H9 (cell line): ENCODE measurements at regions not wholly inside any gene's neighbourhood (a gene's known extent, or its start where the extent isn't known, plus 50 kb on each side); places are given as distances from the start of the nearest gene placed in this dataset.

Experiments used
- DNase-seq: peaks from one replicate; pipeline ENCODE4 v3.0.0-alpha.2; 2017
- H2AFZ ChIP-seq: one replicate; pipeline ENCODE4 v1.6.1; 2013; ENCODE audit warnings: mild to moderate bottlenecking, low read length, control low read depth, moderate library complexity
- H2AK5ac ChIP-seq: 2 replicates; pipeline ENCODE4 v1.6.1; 2013; ENCODE audit warnings: low read length, control low read depth, mixed read lengths; ENCODE audit not compliant: insufficient read length
- H2BK120ac ChIP-seq: one replicate; pipeline ENCODE4 v1.6.1; 2013; ENCODE audit warnings: low read depth, mild to moderate bottlenecking, low read length, control low read depth, inconsistent platforms; ENCODE audit not compliant: poor library complexity, severe bottlenecking
- H2BK12ac ChIP-seq: 2 replicates; pipeline ENCODE4 v1.6.1; 2013; ENCODE audit warnings: low read length, control low read depth, mixed read lengths, low read depth; ENCODE audit not compliant: insufficient read length
- H2BK15ac ChIP-seq: 2 replicates; pipeline ENCODE4 v1.6.1; 2013; ENCODE audit warnings: low read depth, low read length, control low read depth
- H2BK20ac ChIP-seq: one replicate; pipeline ENCODE4 v1.6.1; 2013; ENCODE audit warnings: low read depth, mild to moderate bottlenecking, low read length, control low read depth, inconsistent platforms; ENCODE audit not compliant: poor library complexity, severe bottlenecking
- H2BK5ac ChIP-seq: 2 replicates; pipeline ENCODE4 v1.6.1; 2013; ENCODE audit warnings: low read length, control low read depth, mixed read lengths; ENCODE audit not compliant: insufficient read length
- H3K14ac ChIP-seq: 2 replicates; pipeline ENCODE4 v1.6.1; 2013; ENCODE audit warnings: low read length, control low read depth; ENCODE audit not compliant: insufficient read depth
- H3K18ac ChIP-seq: 2 replicates; pipeline ENCODE4 v1.6.1; 2013; ENCODE audit warnings: low read depth, mild to moderate bottlenecking, mixed read lengths, low read length, control low read depth; ENCODE audit not compliant: insufficient read length
- H3K23ac ChIP-seq: 2 replicates; pipeline ENCODE4 v1.6.1; 2013; ENCODE audit warnings: low read length, control low read depth, mixed read lengths, low read depth; ENCODE audit not compliant: insufficient read length
- H3K23me2 ChIP-seq: 2 replicates; pipeline ENCODE4 v1.6.1; 2013; ENCODE audit warnings: low read depth, mild to moderate bottlenecking, mixed read lengths, low read length, control low read depth; ENCODE audit not compliant: insufficient read length, poor library complexity, severe bottlenecking
- H3K27ac ChIP-seq: 2 replicates; pipeline ENCODE4 v1.5.1; 2013; ENCODE audit warnings: low read length, control low read depth, mixed read lengths, low read depth; ENCODE audit not compliant: insufficient read length
- H3K27me3 ChIP-seq: 2 replicates; pipeline ENCODE4 v1.6.1; 2013; ENCODE audit warnings: low read length, control low read depth, inconsistent platforms; ENCODE audit not compliant: insufficient read depth
- H3K4ac ChIP-seq: 2 replicates; pipeline ENCODE4 v1.6.1; 2013; ENCODE audit warnings: low read depth, mild to moderate bottlenecking, control low read depth, inconsistent platforms, low read length, moderate library complexity
- H3K4me1 ChIP-seq: 2 replicates; pipeline ENCODE4 v1.6.1; 2013; ENCODE audit warnings: low read length, control low read depth, inconsistent platforms; ENCODE audit not compliant: insufficient read depth
- H3K4me2 ChIP-seq: 2 replicates; pipeline ENCODE4 v1.6.1; 2013; ENCODE audit warnings: low read length, control low read depth, mixed read lengths; ENCODE audit not compliant: insufficient read length, insufficient read depth
- H3K56ac ChIP-seq: 2 replicates; pipeline ENCODE4 v1.6.1; 2013; ENCODE audit warnings: low read depth, mild to moderate bottlenecking, mixed read lengths, low read length, control low read depth; ENCODE audit not compliant: insufficient read length
- H3K79me1 ChIP-seq: 2 replicates; pipeline ENCODE4 v1.6.1; 2013; ENCODE audit warnings: low read depth, mild to moderate bottlenecking, moderate library complexity, low read length, control low read depth, inconsistent platforms; ENCODE audit not compliant: insufficient read depth, poor library complexity, severe bottlenecking
- H3K79me2 ChIP-seq: 2 replicates; pipeline ENCODE4 v1.6.1; 2013; ENCODE audit warnings: low read length, control low read depth, inconsistent platforms; ENCODE audit not compliant: insufficient read depth
- H3K9ac ChIP-seq: 2 replicates; pipeline ENCODE4 v1.6.1; 2013; ENCODE audit warnings: low read length, control low read depth, mixed read lengths; ENCODE audit not compliant: insufficient read length; ENCODE audit errors: extremely low read depth
- H3K9me3 ChIP-seq: one replicate; pipeline ENCODE4 v1.6.1; 2013; ENCODE audit warnings: low read depth, low read length, inconsistent platforms; ENCODE audit not compliant: control insufficient read depth
- H3T11ph ChIP-seq: one replicate; pipeline ENCODE4 v1.6.1; 2013; ENCODE audit warnings: mild to moderate bottlenecking, low read length, control low read depth, inconsistent platforms
- H4K20me1 ChIP-seq: one replicate; pipeline ENCODE4 v1.6.1; 2013; ENCODE audit not compliant: control insufficient read depth, insufficient read length, insufficient read depth
- H4K5ac ChIP-seq: 2 replicates; pipeline ENCODE4 v1.6.1; 2013; ENCODE audit warnings: low read depth, mild to moderate bottlenecking, mixed read lengths, low read length, control low read depth; ENCODE audit not compliant: insufficient read length
- H4K8ac ChIP-seq: replicated peaks from 2 replicates; pipeline ENCODE4 v1.6.1; 2013; ENCODE audit warnings: low read length, control low read depth, mixed read lengths, low read depth; ENCODE audit not compliant: insufficient read length
- H4K91ac ChIP-seq: 2 replicates; pipeline ENCODE4 v1.6.1; 2013; ENCODE audit warnings: low read depth, mild to moderate bottlenecking, moderate library complexity, mixed read lengths, low read length, control low read depth; ENCODE audit not compliant: insufficient read length
- H3K27ac Mint-ChIP-seq, 3 experiments: 2 replicates in 2 of 3; 3 replicates in 1 of 3; pipeline ENCODE4 v1.8.0; 2020 to 2021; ENCODE audit warnings: mixed read lengths in 3 of 3, mild to moderate bottlenecking in 1 of 3, moderate library complexity in 1 of 3
- H3K27me3 Mint-ChIP-seq: 2 replicates; pipeline ENCODE4 v1.8.0; 2021; ENCODE audit warnings: low read depth, mild to moderate bottlenecking, moderate library complexity, mixed read lengths
- H3K36me3 Mint-ChIP-seq, 3 experiments: 2 replicates in 2 of 3; 3 replicates in 1 of 3; pipeline ENCODE4 v1.8.0; 2020 to 2021; ENCODE audit warnings: low read depth in 3 of 3, mixed read lengths in 3 of 3; ENCODE audit not compliant: insufficient read depth in 1 of 3
- H3K4me1 Mint-ChIP-seq, 2 experiments: 2 replicates each; pipeline ENCODE4 v1.8.0; 2020; ENCODE audit warnings: mixed read lengths in 2 of 2
- H3K4me3 Mint-ChIP-seq, 2 experiments: 2 replicates in 1 of 2; 3 replicates in 1 of 2; pipeline ENCODE4 v1.8.0; 2020 to 2021; ENCODE audit warnings: mild to moderate bottlenecking in 2 of 2, mixed read lengths in 2 of 2, moderate library complexity in 1 of 2
- H3K9me3 Mint-ChIP-seq, 2 experiments: 2 replicates in 1 of 2; 3 replicates in 1 of 2; pipeline ENCODE4 v1.8.0; 2020; ENCODE audit warnings: mild to moderate bottlenecking in 2 of 2, mixed read lengths in 2 of 2, moderate library complexity in 1 of 2
- CTCF ChIP-seq: fragments of 200-600 bp; sonication (generic); conservative IDR thresholded peaks from 3 replicates; pipeline ENCODE4 v1.8.0; 2021; ENCODE audit warnings: antibody characterized with exemption, mild to moderate bottlenecking
- WGBS: extraction: QIAGEN DNeasy Blood & Tissue Kit; methylation state at CpG from one replicate; pipeline ENCODE4 v1.1.7; 2013; ENCODE audit warnings: missing lambda C conversion rate, low lambda C conversion rate, mixed read lengths; ENCODE audit not compliant: insufficient read length; ENCODE audit errors: extremely low coverage; 5-methylcytosine and 5-hydroxymethylcytosine counted together

DNA sequence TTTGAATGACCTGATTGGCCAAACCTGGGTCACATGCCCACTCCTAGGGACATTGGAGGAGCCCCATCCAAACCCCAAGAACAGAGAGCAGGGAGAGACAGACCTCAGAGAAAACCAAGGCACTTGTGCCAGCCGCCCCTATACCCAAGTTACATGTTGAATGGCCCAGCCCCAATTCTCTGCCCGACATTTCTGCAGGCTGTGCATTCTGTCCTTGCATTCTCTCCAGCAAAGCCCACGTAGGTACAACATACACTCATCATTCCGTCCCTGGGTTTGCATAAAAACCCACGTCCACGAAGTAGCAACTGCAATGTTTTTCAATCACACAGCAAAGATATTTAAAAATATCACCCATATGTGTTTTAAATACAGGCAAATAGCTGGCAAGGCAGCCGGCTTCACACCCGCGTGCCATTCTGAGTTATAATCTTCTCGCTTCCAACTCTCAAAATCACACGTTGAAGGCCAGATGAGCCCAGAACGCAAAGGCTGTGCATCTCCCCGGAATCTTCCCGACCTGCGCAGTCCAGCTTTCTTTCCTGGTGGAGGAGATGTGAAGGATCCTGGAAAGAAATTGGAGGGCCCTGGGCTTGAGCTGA is 91.7 kb upstream of the MYL2 start:
- peaks cover 5 to 6% of the 10 kb centered on the region in 2 experiments; a peak in 4 of 5 replicates for H3K9me3 Mint-ChIP-seq
- no peak overlapping the region for H2BK5ac ChIP-seq
- no peaks in the 10 kb centered on the region for H3K27me3 ChIP-seq
- no peak for DNase-seq
- no peak overlapping the region for H3K27ac ChIP-seq
- no peak overlapping the region for H2AFZ ChIP-seq
- H2BK12ac ChIP-seq = no peak overlapping the region
- no peak overlapping the region for H3K4me3 Mint-ChIP-seq
- TF ChIP-seq CTCF = no peak
- no peak overlapping the region for H4K5ac ChIP-seq
- no peak overlapping the region for H3K9ac ChIP-seq
- no peak overlapping the region for H3T11ph ChIP-seq
- H4K91ac ChIP-seq = no peak overlapping the region
- peaks cover 0 to 2% (median 0%) of the 10 kb centered on the region in 3 experiments; a peak in 1 of 7 replicates for H3K36me3 Mint-ChIP-seq
- no peaks in the 10 kb centered on the region for H3K79me1 ChIP-seq
- H3K14ac ChIP-seq = no peak overlapping the region
- no peak overlapping the region for H4K8ac ChIP-seq
- H3K27ac Mint-ChIP-seq = no peak overlapping the region
- H3K23me2 ChIP-seq = no peaks in the 10 kb centered on the region
- H4K20me1 ChIP-seq = no peaks in the 10 kb centered on the region
- peaks cover 33% of the 10 kb centered on the region for H3K27me3 Mint-ChIP-seq
- WGBS = no CpG with 5 or more reads among the region's 15 CpGs
- no peak overlapping the region for H3K18ac ChIP-seq
- no peaks in the 10 kb centered on the region for H3K9me3 ChIP-seq
- H2BK15ac ChIP-seq = no peak overlapping the region
- H2BK120ac ChIP-seq = no peak overlapping the region
- H3K79me2 ChIP-seq = no peaks in the 10 kb centered on the region
- H3K23ac ChIP-seq = no peak overlapping the region
- H3K4ac ChIP-seq = no peak overlapping the region
- no peak overlapping the region for H2AK5ac ChIP-seq
- no peak overlapping the region for H3K56ac ChIP-seq
- peaks cover 0 to 5% of the 10 kb centered on the region in 2 experiments; a peak in 2 of 4 replicates for H3K4me1 Mint-ChIP-seq
- peaks cover 3% of the 10 kb centered on the region; the same call in 1 of the 2 replicates for H3K4me1 ChIP-seq
- H2BK20ac ChIP-seq = no peak overlapping the region
- H3K4me2 ChIP-seq = no peak overlapping the region
